Neutrophil (primary cell): ENCODE measurements at regions not wholly inside any gene's neighbourhood (a gene's known extent, or its start where the extent isn't known, plus 50 kb on each side); places are given as distances from the start of the nearest gene placed in this dataset.

Source experiments
- H3K27ac ChIP-seq: fragments of 200-600 bp; sonication (generic); 2 replicates; pipeline ENCODE4 v1.5.1; 2016; ENCODE audit warnings: mild to moderate bottlenecking, moderate library complexity
- H3K27me3 ChIP-seq: fragments of 200-600 bp; sonication (generic); 2 replicates; pipeline ENCODE4 v1.6.0; 2016; ENCODE audit warnings: mild to moderate bottlenecking
- H3K36me3 ChIP-seq: fragments of 200-600 bp; sonication (generic); 2 replicates; pipeline ENCODE4 v1.5.1; 2017
- H3K4me1 ChIP-seq, 2 experiments: fragments of 200-600 bp in 1 of 2; sonication (generic) in 1 of 2; 1 replicate in 1 of 2; 2 replicates in 1 of 2; pipeline versions ENCODE4 v1.5.1 to v1.6.1; 2013 to 2016; ENCODE audit warnings: low read depth in 1 of 2, low read length in 1 of 2, mild to moderate bottlenecking in 1 of 2, moderate library complexity in 1 of 2; ENCODE audit not compliant: control insufficient read depth in 1 of 2, insufficient read depth in 1 of 2
- H3K4me3 ChIP-seq, 2 experiments: fragments of 200-600 bp in 1 of 2; sonication (generic) in 1 of 2; 1 replicate in 1 of 2; 2 replicates in 1 of 2; pipeline ENCODE4 v1.5.1; 2013 to 2016; ENCODE audit warnings: low read depth in 1 of 2, low read length in 1 of 2, mild to moderate bottlenecking in 1 of 2, moderate library complexity in 1 of 2
- H3K9me3 ChIP-seq: fragments of 200-600 bp; sonication (generic); 2 replicates; pipeline ENCODE4 v1.5.1; 2016
- TF ChIP-seq, protein P1 (sequence below): fragments of 200-600 bp; sonication (generic); IDR thresholded peaks from 2 replicates; pipeline ENCODE4 v1.5.1; 2016; ENCODE audit warnings: antibody characterized with exemption

- no peaks in the 10 kb centered on the region for H3K9me3 ChIP-seq
- H3K27ac ChIP-seq: no peak overlapping the region
- H3K4me1 ChIP-seq: no peaks in the 10 kb centered on the region
- H3K4me3 ChIP-seq: no peak overlapping the region
- no peaks in the 10 kb centered on the region for H3K27me3 ChIP-seq
- no peaks in the 10 kb centered on the region for H3K36me3 ChIP-seq
- TF ChIP-seq, protein P1, sequence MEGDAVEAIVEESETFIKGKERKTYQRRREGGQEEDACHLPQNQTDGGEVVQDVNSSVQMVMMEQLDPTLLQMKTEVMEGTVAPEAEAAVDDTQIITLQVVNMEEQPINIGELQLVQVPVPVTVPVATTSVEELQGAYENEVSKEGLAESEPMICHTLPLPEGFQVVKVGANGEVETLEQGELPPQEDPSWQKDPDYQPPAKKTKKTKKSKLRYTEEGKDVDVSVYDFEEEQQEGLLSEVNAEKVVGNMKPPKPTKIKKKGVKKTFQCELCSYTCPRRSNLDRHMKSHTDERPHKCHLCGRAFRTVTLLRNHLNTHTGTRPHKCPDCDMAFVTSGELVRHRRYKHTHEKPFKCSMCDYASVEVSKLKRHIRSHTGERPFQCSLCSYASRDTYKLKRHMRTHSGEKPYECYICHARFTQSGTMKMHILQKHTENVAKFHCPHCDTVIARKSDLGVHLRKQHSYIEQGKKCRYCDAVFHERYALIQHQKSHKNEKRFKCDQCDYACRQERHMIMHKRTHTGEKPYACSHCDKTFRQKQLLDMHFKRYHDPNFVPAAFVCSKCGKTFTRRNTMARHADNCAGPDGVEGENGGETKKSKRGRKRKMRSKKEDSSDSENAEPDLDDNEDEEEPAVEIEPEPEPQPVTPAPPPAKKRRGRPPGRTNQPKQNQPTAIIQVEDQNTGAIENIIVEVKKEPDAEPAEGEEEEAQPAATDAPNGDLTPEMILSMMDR: no peak
These were observed 727.6 kb upstream of the ARGLU1 start for GRCh38 chr13:107295416-107296140.

DNA sequence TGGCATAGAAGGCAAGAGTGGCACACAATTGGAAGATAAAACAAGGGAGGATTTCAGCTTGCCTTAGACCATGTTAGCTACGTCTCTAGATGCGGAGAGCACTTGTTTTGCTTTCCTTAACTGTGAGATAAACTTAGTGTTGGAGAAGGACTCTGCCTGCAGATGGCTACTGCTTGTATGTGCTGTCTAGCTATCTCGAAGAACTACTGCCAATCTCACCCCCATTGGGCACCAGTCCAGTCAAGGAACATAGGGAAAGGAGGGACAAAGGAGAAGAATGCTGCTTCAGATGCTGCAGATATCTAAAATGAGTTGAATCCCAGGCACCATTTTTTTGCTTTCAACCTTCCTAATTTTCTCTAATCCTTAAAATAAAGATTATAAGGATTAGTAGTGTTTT is 726.0 kb upstream of the ARGLU1 start:
- no peak overlapping the region for H3K4me3 ChIP-seq
- TF ChIP-seq, protein P1: no peak
- H3K27ac ChIP-seq: no peak overlapping the region
- H3K4me1 ChIP-seq: no peaks in the 10 kb centered on the region
- no peaks in the 10 kb centered on the region for H3K9me3 ChIP-seq
- no peaks in the 10 kb centered on the region for H3K27me3 ChIP-seq
- H3K36me3 ChIP-seq: no peaks in the 10 kb centered on the region

DNA sequence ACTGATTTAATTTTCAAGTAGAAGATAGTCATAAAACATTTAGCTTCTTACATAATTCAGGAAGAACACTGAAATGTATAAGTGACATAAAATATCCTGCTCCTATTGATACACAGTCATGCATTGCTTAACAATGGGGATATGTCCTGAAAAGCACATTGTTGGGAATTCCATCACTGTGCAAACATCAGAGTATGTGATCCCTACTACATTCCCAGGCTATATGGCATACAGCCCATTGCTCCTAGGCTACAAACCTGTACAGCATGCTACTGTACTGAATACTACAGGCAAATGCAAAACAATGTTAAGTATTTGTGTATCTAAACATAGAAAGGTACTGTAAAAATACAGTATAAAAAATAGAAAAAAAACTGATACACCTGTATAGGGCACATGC is 723.9 kb upstream of the ARGLU1 start:
- no peak overlapping the region for H3K27ac ChIP-seq
- H3K4me1 ChIP-seq: no peaks in the 10 kb centered on the region
- TF ChIP-seq, protein P1: no peak
- H3K9me3 ChIP-seq: no peaks in the 10 kb centered on the region
- no peak overlapping the region for H3K4me3 ChIP-seq
- H3K36me3 ChIP-seq: no peaks in the 10 kb centered on the region
- no peaks in the 10 kb centered on the region for H3K27me3 ChIP-seq

- H3K4me1 ChIP-seq: no peaks in the 10 kb centered on the region
- TF ChIP-seq, protein P1: no peak
These were observed 721.6 kb upstream of the ARGLU1 start for GRCh38 chr13:107289540-107289939.

DNA sequence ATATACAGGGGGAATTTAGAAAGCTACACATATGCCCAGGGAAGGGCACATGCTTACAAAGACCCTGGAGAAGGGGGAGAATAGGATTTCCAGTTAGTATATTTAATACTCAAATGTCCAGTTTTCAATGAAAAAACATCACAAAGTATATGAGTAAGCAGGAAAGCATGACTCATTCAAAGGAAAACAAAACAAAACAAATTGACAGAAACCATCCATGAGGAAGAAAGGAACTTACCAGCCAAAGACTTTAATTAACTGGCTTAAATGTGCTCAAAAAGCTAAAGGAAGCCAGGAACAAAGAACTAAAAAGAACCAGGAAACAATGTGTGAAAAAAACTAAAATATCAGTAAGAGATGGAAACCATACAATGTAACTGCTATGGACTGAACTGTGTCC is 716.2 kb upstream of the ARGLU1 start:
- H3K27me3 ChIP-seq: no peaks in the 10 kb centered on the region
- TF ChIP-seq, protein P1: no peak
- no peak overlapping the region for H3K27ac ChIP-seq
- H3K36me3 ChIP-seq: no peaks in the 10 kb centered on the region
- no peaks in the 10 kb centered on the region for H3K9me3 ChIP-seq
- no peaks in the 10 kb centered on the region for H3K4me1 ChIP-seq
- no peak overlapping the region for H3K4me3 ChIP-seq

More at GRCh38 chr13:107289540-107289939, 721.6 kb upstream of the ARGLU1 start:
- no peak overlapping the region for H3K4me3 ChIP-seq
- H3K27me3 ChIP-seq: no peaks in the 10 kb centered on the region
- H3K36me3 ChIP-seq: no peaks in the 10 kb centered on the region
- no peak overlapping the region for H3K27ac ChIP-seq
- no peaks in the 10 kb centered on the region for H3K9me3 ChIP-seq
